GM18499 (cell line): ENCODE measurements at regions not wholly inside any gene's neighbourhood (a gene's known extent, or its start where the extent isn't known, plus 50 kb on each side); places are given as distances from the start of the nearest gene placed in this dataset.
A peak's percentile ranks its signal among the peaks of the same experiment; 100 is the strongest.

Experiments used
- ATAC-seq: cut with Tn5 transposase; IDR thresholded peaks from one replicate; pipeline ENCODE4 v1.9.1; 2021; ENCODE audit warnings: moderate number of reproducible peaks; ENCODE audit not compliant: insufficient read depth, unreplicated experiment

GRCh38 chr18:51630706-51631105 is 433.2 kb upstream of the MEX3C start:
- ATAC-seq, result peak; percentile 82

- no peak for ATAC-seq
Observed at GRCh38 chr18:51637881-51638280, 440.4 kb upstream of the MEX3C start.

GRCh38 chr18:51639541-51639940 is 442.1 kb upstream of the MEX3C start:
- ATAC-seq, result no peak

GRCh38 chr18:51643483-51643882 is 446.0 kb upstream of the MEX3C start:
- ATAC-seq, result no peak

- ATAC-seq, result no peak
Observed at GRCh38 chr18:51645607-51646006, 448.1 kb upstream of the MEX3C start.

- no peak for ATAC-seq
Observed at GRCh38 chr18:51647346-51647745, 449.9 kb upstream of the MEX3C start.

- ATAC-seq, result no peak
Observed at GRCh38 chr18:51647942-51648341, 450.5 kb upstream of the MEX3C start.

GRCh38 chr18:51649796-51650195 is 452.3 kb upstream of the MEX3C start:
- no peak for ATAC-seq

GRCh38 chr18:51651761-51652160 is 454.3 kb upstream of the MEX3C start:
- ATAC-seq, result no peak

- ATAC-seq, result no peak
Observed at GRCh38 chr18:51653507-51654213, 456.2 kb upstream of the MEX3C start.

GRCh38 chr18:51654488-51655326 is 457.2 kb upstream of the MEX3C start:
- ATAC-seq, result peak; percentile 73

GRCh38 chr18:51655327-51655698 is 457.8 kb upstream of the MEX3C start:
- peak; percentile 89 for ATAC-seq

GRCh38 chr18:51656249-51656648 is 458.8 kb upstream of the MEX3C start:
- no peak for ATAC-seq

- no peak for ATAC-seq
Observed at GRCh38 chr18:51658436-51658835, 461.0 kb upstream of the MEX3C start.

GRCh38 chr18:51659781-51660180 is 462.3 kb upstream of the MEX3C start:
- no peak for ATAC-seq

- no peak for ATAC-seq
Observed at GRCh38 chr18:51660188-51660715, 462.8 kb upstream of the MEX3C start.

GRCh38 chr18:51664236-51664635 is 466.8 kb upstream of the MEX3C start:
- no peak for ATAC-seq

- ATAC-seq, result no peak
Observed at GRCh38 chr18:51666763-51667191, 469.3 kb upstream of the MEX3C start.

GRCh38 chr18:51668101-51668500 is 470.6 kb upstream of the MEX3C start:
- no peak for ATAC-seq

- no peak for ATAC-seq
Observed at GRCh38 chr18:51668607-51669006, 471.1 kb upstream of the MEX3C start.

- no peak for ATAC-seq
Observed at GRCh38 chr18:51686590-51686989, 489.1 kb upstream of the MEX3C start.
